Stimulated activated CD4-positive, alpha-beta T cell treated with anti-CD3 and anti-CD28 coated beads, Interleukin-4, amount 100 ng/mL, for 48 hours (primary cell): ENCODE measurements at regions not wholly inside any gene's neighbourhood (a gene's known extent, or its start where the extent isn't known, plus 50 kb on each side); places are given as distances from the start of the nearest gene placed in this dataset.

ENCODE experiments used
- DNase-seq, 2 donors: peaks; one replicate each; pipeline ENCODE4 v3.0.0-alpha.2; 2020; ENCODE audit warnings: low read depth in 2 of 2

GRCh38 chr2:789529-789928 lies 112.3 kb upstream of the TMEM18 start:
- DNase-seq, result no peak

- DNase-seq, result no peak
These were observed 111.2 kb upstream of the TMEM18 start for GRCh38 chr2:788227-789032.

- DNase-seq, result no peak
These were observed 107.5 kb upstream of the TMEM18 start for GRCh38 chr2:784753-785152.

- no peak for DNase-seq
These were observed 103.4 kb upstream of the TMEM18 start for GRCh38 chr2:780581-780980.

GRCh38 chr2:780002-780401 lies 102.8 kb upstream of the TMEM18 start:
- DNase-seq, result no peak

GRCh38 chr2:778731-779350 lies 101.6 kb upstream of the TMEM18 start:
- DNase-seq, result no peak

GRCh38 chr2:777546-777945 lies 100.3 kb upstream of the TMEM18 start:
- DNase-seq, result no peak

GRCh38 chr2:777051-777450 lies 99.8 kb upstream of the TMEM18 start:
- no peak for DNase-seq

- DNase-seq, result no peak
These were observed 99.3 kb upstream of the TMEM18 start for GRCh38 chr2:776487-776886.

- DNase-seq, result no peak
These were observed 98.8 kb upstream of the TMEM18 start for GRCh38 chr2:776038-776437.

GRCh38 chr2:774436-774835 lies 97.2 kb upstream of the TMEM18 start:
- no peak for DNase-seq

GRCh38 chr2:773256-774160 lies 96.3 kb upstream of the TMEM18 start:
- no peak for DNase-seq

- DNase-seq, result no peak
These were observed 94.3 kb upstream of the TMEM18 start for GRCh38 chr2:771538-771937.

- DNase-seq, result no peak
These were observed 93.6 kb upstream of the TMEM18 start for GRCh38 chr2:770776-771175.

GRCh38 chr2:769771-770170 lies 92.6 kb upstream of the TMEM18 start:
- DNase-seq, result no peak

GRCh38 chr2:768451-768850 lies 91.2 kb upstream of the TMEM18 start:
- no peak for DNase-seq

- DNase-seq, result no peak
These were observed 90.7 kb upstream of the TMEM18 start for GRCh38 chr2:767944-768343.

GRCh38 chr2:767440-767839 lies 90.2 kb upstream of the TMEM18 start:
- peak in 1 of 2 donors; percentile 11 for DNase-seq

- DNase-seq, result no peak
These were observed 89.0 kb upstream of the TMEM18 start for GRCh38 chr2:766255-766654.

- no peak for DNase-seq
These were observed 88.2 kb upstream of the TMEM18 start for GRCh38 chr2:765369-765768.

- no peak for DNase-seq
These were observed 86.7 kb upstream of the TMEM18 start for GRCh38 chr2:763766-764525.

GRCh38 chr2:762646-763045 lies 85.4 kb upstream of the TMEM18 start:
- DNase-seq, result no peak
